ENCODE measurements at regions not wholly inside any gene's neighbourhood (a gene's known extent, or its start where the extent isn't known, plus 50 kb on each side); places are given as distances from the start of the nearest gene placed in this dataset.

GRCh38 chr7:69367780-69368179 lies 230.5 kb upstream of the AUTS2 start:
- no peaks in the 10 kb centered on the region for H4K20me1 ChIP-seq (ENCODE audit: control insufficient read depth, extremely low read depth, insufficient read depth, low read length)
- no peak overlapping the region for H3K4me3 ChIP-seq (replicated peaks in 1 of 4; ENCODE audit: control extremely low read depth in 1 of 4, insufficient read depth in 1 of 4, low read depth in 3 of 4, low read length in 4 of 4)
- no peaks in the 10 kb centered on the region for H3K4me1 ChIP-seq (ENCODE audit: control insufficient read depth, extremely low read depth, insufficient read depth, low read length)
- TF ChIP-seq EZH2 (IDR thresholded peaks at IDR 0.05; ENCODE audit: low read length, missing control alignments) (no peak), CTCF (conservative IDR thresholded peaks at IDR 0.05 in 1 of 2, IDR thresholded peaks at IDR 0.05 in 1 of 2; ENCODE audit: low read depth in 1 of 2, low read length in 2 of 2) (no peak)
- H3K9me3 ChIP-seq (ENCODE audit: control insufficient read depth, insufficient read depth, low read depth, low read length) = no peaks in the 10 kb centered on the region
- no peak overlapping the region for H3K27ac ChIP-seq (ENCODE audit: insufficient read depth, low read length)
- H3K79me2 ChIP-seq (ENCODE audit: control insufficient read depth, insufficient read depth, low read length) = no peaks in the 10 kb centered on the region
- H3K27me3 ChIP-seq (ENCODE audit: control insufficient read depth, insufficient read depth, low read length) = no peaks in the 10 kb centered on the region
- no peak overlapping the region for H3K4me2 ChIP-seq (ENCODE audit: extremely low read depth, insufficient read depth, low read length)
- H2AFZ ChIP-seq (ENCODE audit: low read length) = no peak overlapping the region
- peak in 1 of 2 donors; percentile 88 for DNase-seq (ENCODE audit: low read depth in 2 of 2)
- H3K36me3 ChIP-seq (ENCODE audit: control insufficient read depth, insufficient read depth, low read length) = no peaks in the 10 kb centered on the region
- no peak overlapping the region for H3K9ac ChIP-seq (ENCODE audit: insufficient read depth, low read length)

GRCh38 chr7:69373171-69374043 lies 224.9 kb upstream of the AUTS2 start:
- H3K9me3 ChIP-seq (ENCODE audit: control insufficient read depth, insufficient read depth, low read depth, low read length) = no peaks in the 10 kb centered on the region
- H3K4me2 ChIP-seq (ENCODE audit: extremely low read depth, insufficient read depth, low read length) = no peak overlapping the region
- H3K27me3 ChIP-seq (ENCODE audit: control insufficient read depth, insufficient read depth, low read length) = no peaks in the 10 kb centered on the region
- no peaks in the 10 kb centered on the region for H3K4me1 ChIP-seq (ENCODE audit: control insufficient read depth, extremely low read depth, insufficient read depth, low read length)
- no peak overlapping the region for H2AFZ ChIP-seq (ENCODE audit: low read length)
- no peaks in the 10 kb centered on the region for H4K20me1 ChIP-seq (ENCODE audit: control insufficient read depth, extremely low read depth, insufficient read depth, low read length)
- no peaks in the 10 kb centered on the region for H3K79me2 ChIP-seq (ENCODE audit: control insufficient read depth, insufficient read depth, low read length)
- peak in 1 of 2 donors; percentile 75 for DNase-seq (ENCODE audit: low read depth in 2 of 2)
- no peak overlapping the region for H3K27ac ChIP-seq (ENCODE audit: insufficient read depth, low read length)
- H3K4me3 ChIP-seq (replicated peaks in 1 of 4; ENCODE audit: control extremely low read depth in 1 of 4, insufficient read depth in 1 of 4, low read depth in 3 of 4, low read length in 4 of 4) = no peak overlapping the region
- TF ChIP-seq EZH2 (IDR thresholded peaks at IDR 0.05; ENCODE audit: low read length, missing control alignments) (no peak), CTCF (conservative IDR thresholded peaks at IDR 0.05 in 1 of 2, IDR thresholded peaks at IDR 0.05 in 1 of 2; ENCODE audit: low read depth in 1 of 2, low read length in 2 of 2) (no peak)
- no peaks in the 10 kb centered on the region for H3K36me3 ChIP-seq (ENCODE audit: control insufficient read depth, insufficient read depth, low read length)
- H3K9ac ChIP-seq (ENCODE audit: insufficient read depth, low read length) = no peak overlapping the region

- no peaks in the 10 kb centered on the region for H3K36me3 ChIP-seq (ENCODE audit: control insufficient read depth, insufficient read depth, low read length)
- no peaks in the 10 kb centered on the region for H3K27me3 ChIP-seq (ENCODE audit: control insufficient read depth, insufficient read depth, low read length)
- no peaks in the 10 kb centered on the region for H3K4me1 ChIP-seq (ENCODE audit: control insufficient read depth, extremely low read depth, insufficient read depth, low read length)
- H2AFZ ChIP-seq (ENCODE audit: low read length) = no peak overlapping the region
- no peak overlapping the region for H3K27ac ChIP-seq (ENCODE audit: insufficient read depth, low read length)
- peak; percentile 2 to 62 for DNase-seq (ENCODE audit: low read depth in 2 of 2)
- H3K4me3 ChIP-seq (replicated peaks in 1 of 4; ENCODE audit: control extremely low read depth in 1 of 4, insufficient read depth in 1 of 4, low read depth in 3 of 4, low read length in 4 of 4) = no peak overlapping the region
- no peaks in the 10 kb centered on the region for H3K79me2 ChIP-seq (ENCODE audit: control insufficient read depth, insufficient read depth, low read length)
- no peak overlapping the region for H3K9ac ChIP-seq (ENCODE audit: insufficient read depth, low read length)
- TF ChIP-seq EZH2 (IDR thresholded peaks at IDR 0.05; ENCODE audit: low read length, missing control alignments) (no peak), CTCF (conservative IDR thresholded peaks at IDR 0.05 in 1 of 2, IDR thresholded peaks at IDR 0.05 in 1 of 2; ENCODE audit: low read depth in 1 of 2, low read length in 2 of 2) (no peak)
- no peaks in the 10 kb centered on the region for H4K20me1 ChIP-seq (ENCODE audit: control insufficient read depth, extremely low read depth, insufficient read depth, low read length)
- H3K4me2 ChIP-seq (ENCODE audit: extremely low read depth, insufficient read depth, low read length) = no peak overlapping the region
- no peaks in the 10 kb centered on the region for H3K9me3 ChIP-seq (ENCODE audit: control insufficient read depth, insufficient read depth, low read depth, low read length)
Observed at GRCh38 chr7:69374044-69374425, 224.2 kb upstream of the AUTS2 start.

Data from fibroblast of lung (primary cell).